Keratinocyte (primary cell): ENCODE measurements at regions not wholly inside any gene's neighbourhood (a gene's known extent, or its start where the extent isn't known, plus 50 kb on each side); places are given as distances from the start of the nearest gene placed in this dataset.

Source experiments
- DNase-seq: peaks from one replicate; pipeline ENCODE4 v3.0.0-alpha.2; 2011; ENCODE audit warnings: low read depth, missing footprints, low spot score
- FAIRE-seq: peaks from 2 replicates; lab custom pipeline; 2011; peaks lifted over from hg19 to GRCh38; lab: Jason Lieb, UNC
- H2AFZ ChIP-seq: 2 replicates; pipeline ENCODE4 v1.6.0; 2012; ENCODE audit warnings: low read length, control low read depth, inconsistent platforms; ENCODE audit not compliant: control insufficient read depth
- H3K27ac ChIP-seq: 2 replicates; pipeline ENCODE4 v1.5.1; 2011; ENCODE audit warnings: low read length; ENCODE audit not compliant: control insufficient read depth, insufficient read depth
- H3K27me3 ChIP-seq: 3 replicates; pipeline ENCODE4 v1.6.0; 2011; ENCODE audit warnings: low read length; ENCODE audit not compliant: control insufficient read depth, insufficient read depth; ENCODE audit errors: extremely low read depth
- H3K36me3 ChIP-seq, 2 experiments: 2 replicates in 1 of 2; 3 replicates in 1 of 2; pipeline ENCODE4 v1.5.1; 2011; ENCODE audit warnings: low read length in 2 of 2, mild to moderate bottlenecking in 1 of 2; ENCODE audit not compliant: control insufficient read depth in 2 of 2, insufficient read depth in 2 of 2; ENCODE audit errors: extremely low read depth in 1 of 2
- H3K4me1 ChIP-seq: 3 replicates; pipeline ENCODE4 v1.5.1; 2011; ENCODE audit warnings: low read length; ENCODE audit not compliant: control insufficient read depth, insufficient read depth; ENCODE audit errors: extremely low read depth
- H3K4me2 ChIP-seq: 3 replicates; pipeline ENCODE4 v1.6.0; 2011; ENCODE audit warnings: low read depth, low read length; ENCODE audit not compliant: control insufficient read depth, insufficient read depth; ENCODE audit errors: extremely low read depth
- H3K4me3 ChIP-seq, 3 experiments: fragments of 200-600 bp in 1 of 3; sonication (generic) in 1 of 3; 2 replicates in 2 of 3; 3 replicates in 1 of 3; pipeline ENCODE4 v1.5.1; 2011 to 2016; ENCODE audit warnings: low read length in 3 of 3, mild to moderate bottlenecking in 3 of 3, control low read depth in 2 of 3, inconsistent platforms in 1 of 3, low read depth in 1 of 3, mixed read lengths in 1 of 3, mixed run types in 1 of 3, moderate library complexity in 1 of 3; ENCODE audit not compliant: control insufficient read depth in 2 of 3, insufficient read depth in 2 of 3; ENCODE audit errors: extremely low read depth in 1 of 3
- H3K79me2 ChIP-seq: 2 replicates; pipeline ENCODE4 v1.6.0; 2012; ENCODE audit warnings: low read length; ENCODE audit not compliant: control insufficient read depth, insufficient read depth
- H3K9ac ChIP-seq: 3 replicates; pipeline ENCODE4 v1.6.0; 2011; ENCODE audit warnings: low read length; ENCODE audit not compliant: control insufficient read depth, insufficient read depth; ENCODE audit errors: extremely low read depth
- H3K9me1 ChIP-seq: 3 replicates; pipeline ENCODE4 v1.6.0; 2011; ENCODE audit warnings: low read length; ENCODE audit not compliant: control insufficient read depth, insufficient read depth; ENCODE audit errors: extremely low read depth
- H3K9me3 ChIP-seq: 2 replicates; pipeline ENCODE4 v1.5.1; 2012; ENCODE audit warnings: low read depth, low read length; ENCODE audit not compliant: control insufficient read depth
- H4K20me1 ChIP-seq: 3 replicates; pipeline ENCODE4 v1.6.0; 2011; ENCODE audit warnings: low read length; ENCODE audit not compliant: control insufficient read depth, insufficient read depth; ENCODE audit errors: extremely low read depth
- EZH2 ChIP-seq: IDR thresholded peaks from one replicate; pipeline ENCODE4 v1.6.1; 2012; ENCODE audit warnings: inconsistent platforms, mild to moderate bottlenecking, low read length, moderate library complexity
- dilution Hi-C: fragments of 300-500 bp; cut with MboI; formaldehyde crosslinking; loops from one replicate; pipeline ENCODE4 v1.7.0; 2020; ENCODE audit warnings: low sequenced_read_pairs; ENCODE audit not compliant: extremely low pct_ligation_motif_present
- TF ChIP-seq, protein P1 (sequence below), 3 experiments: IDR thresholded peaks in 1 of 3; conservative IDR thresholded peaks in 1 of 3; optimal IDR thresholded peaks in 1 of 3; 2 replicates in 2 of 3; 3 replicates in 1 of 3; pipeline versions ENCODE3 to v1.5.1; 2011; ENCODE audit warnings: low read length in 3 of 3, mild to moderate bottlenecking in 3 of 3, moderate library complexity in 2 of 3, control low read depth in 1 of 3, inconsistent platforms in 1 of 3; ENCODE audit not compliant: insufficient read depth in 2 of 3; ENCODE audit errors: extremely low read depth in 1 of 3

DNA sequence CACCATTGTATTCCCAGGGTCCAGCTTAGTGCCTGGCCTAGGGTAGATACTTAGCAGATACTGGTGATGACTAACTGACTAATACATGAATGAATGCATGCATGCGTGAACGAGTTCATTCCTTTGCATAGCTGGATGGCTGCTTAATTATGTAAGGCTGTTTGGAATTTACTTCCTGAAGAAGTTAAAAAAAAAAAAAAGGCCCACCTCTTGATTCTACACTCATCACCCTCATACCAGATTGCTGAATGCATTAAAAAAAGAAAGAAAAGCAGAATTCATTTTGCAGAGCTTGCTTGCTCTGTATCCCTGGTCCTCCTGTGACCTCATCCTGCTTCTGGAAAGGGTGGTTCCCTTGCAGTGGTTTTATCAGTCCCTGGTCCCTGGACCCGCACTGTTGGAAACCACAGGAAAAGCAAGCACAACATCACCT, 277.6 kb upstream of the CFAP20DC start:
- FAIRE-seq = peak; percentile 95
- Histone ChIP-seq H3K9me1 (no peaks in the 10 kb centered on the region), H3K27me3 (no peaks in the 10 kb centered on the region), H3K79me2 (no peaks in the 10 kb centered on the region), H4K20me1 (no peaks in the 10 kb centered on the region), H3K4me2 (peak overlapping the region; percentile 70), H3K27ac (peak overlapping the region; percentile 66), H3K9ac (peak overlapping the region; percentile 19), H3K4me3 (peak overlapping the region in 1 of 3 experiments; percentile 29), H2AFZ (peak overlapping the region; percentile 71), H3K36me3 (no peaks in the 10 kb centered on the region), H3K9me3 (no peaks in the 10 kb centered on the region), H3K4me1 (peaks cover 21% of the 10 kb centered on the region)
- dilution Hi-C loops = no loop called here
- DNase-seq = peak; percentile 81
- TF ChIP-seq, protein P1, sequence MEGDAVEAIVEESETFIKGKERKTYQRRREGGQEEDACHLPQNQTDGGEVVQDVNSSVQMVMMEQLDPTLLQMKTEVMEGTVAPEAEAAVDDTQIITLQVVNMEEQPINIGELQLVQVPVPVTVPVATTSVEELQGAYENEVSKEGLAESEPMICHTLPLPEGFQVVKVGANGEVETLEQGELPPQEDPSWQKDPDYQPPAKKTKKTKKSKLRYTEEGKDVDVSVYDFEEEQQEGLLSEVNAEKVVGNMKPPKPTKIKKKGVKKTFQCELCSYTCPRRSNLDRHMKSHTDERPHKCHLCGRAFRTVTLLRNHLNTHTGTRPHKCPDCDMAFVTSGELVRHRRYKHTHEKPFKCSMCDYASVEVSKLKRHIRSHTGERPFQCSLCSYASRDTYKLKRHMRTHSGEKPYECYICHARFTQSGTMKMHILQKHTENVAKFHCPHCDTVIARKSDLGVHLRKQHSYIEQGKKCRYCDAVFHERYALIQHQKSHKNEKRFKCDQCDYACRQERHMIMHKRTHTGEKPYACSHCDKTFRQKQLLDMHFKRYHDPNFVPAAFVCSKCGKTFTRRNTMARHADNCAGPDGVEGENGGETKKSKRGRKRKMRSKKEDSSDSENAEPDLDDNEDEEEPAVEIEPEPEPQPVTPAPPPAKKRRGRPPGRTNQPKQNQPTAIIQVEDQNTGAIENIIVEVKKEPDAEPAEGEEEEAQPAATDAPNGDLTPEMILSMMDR (optimal IDR thresholded peaks at IDR 0.05 in 1 of 3, IDR thresholded peaks at IDR 0.05 in 1 of 3, conservative IDR thresholded peaks at IDR 0.05 in 1 of 3; ENCODE audit: extremely low read depth in 1 of 3, insufficient read depth in 2 of 3, low read length in 3 of 3) = no peak
- no peak for TF ChIP-seq EZH2

DNA sequence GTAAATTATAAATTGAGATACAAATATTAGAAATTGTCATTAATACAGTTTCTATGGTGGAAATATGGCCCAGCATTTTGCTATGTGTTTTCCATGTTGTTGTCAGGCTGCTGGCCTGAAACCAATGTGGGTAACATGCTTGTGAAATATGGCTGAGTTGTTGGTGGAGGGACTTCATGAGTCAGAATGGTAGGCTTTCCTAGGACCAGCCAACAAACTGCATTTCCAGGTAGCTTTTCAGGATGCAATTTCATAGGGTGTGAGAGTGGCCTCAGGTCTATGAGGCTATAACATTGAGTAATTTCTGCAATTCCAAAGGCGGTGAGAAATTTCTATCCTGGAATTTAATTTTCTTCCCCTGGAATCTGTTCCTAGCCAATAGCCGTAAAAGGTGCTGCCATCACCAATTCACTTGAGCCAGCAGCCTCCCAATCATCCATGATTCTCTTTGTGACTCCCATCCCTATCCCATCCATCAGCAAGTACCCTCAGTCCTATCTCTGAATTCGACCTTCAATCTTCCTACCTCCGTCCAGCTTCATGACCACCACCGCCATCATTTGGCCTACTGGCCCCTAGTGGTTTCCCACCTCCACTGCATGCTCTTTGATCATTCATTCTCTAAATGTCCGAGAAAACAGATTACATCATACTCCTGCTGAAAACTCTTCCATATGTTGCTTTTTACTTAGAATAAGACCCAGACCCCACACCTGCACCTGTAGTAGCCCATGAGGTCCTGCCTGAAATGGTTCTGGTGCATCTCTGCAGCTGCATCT, 276.6 kb upstream of the CFAP20DC start:
- H3K27me3 ChIP-seq = no peaks in the 10 kb centered on the region
- DNase-seq = no peak
- TF ChIP-seq, protein P1 (optimal IDR thresholded peaks at IDR 0.05 in 1 of 3, IDR thresholded peaks at IDR 0.05 in 1 of 3, conservative IDR thresholded peaks at IDR 0.05 in 1 of 3; ENCODE audit: extremely low read depth in 1 of 3, insufficient read depth in 2 of 3, low read length in 3 of 3) = peak; percentile 33 to 45 (median 36)
- TF ChIP-seq EZH2 = no peak
- peak overlapping the region; percentile 70 for H3K4me2 ChIP-seq
- dilution Hi-C loops = no loop called here
- H3K9ac ChIP-seq = no peak overlapping the region
- peak overlapping the region; percentile 66 for H3K27ac ChIP-seq
- H3K4me1 ChIP-seq = peaks cover 21% of the 10 kb centered on the region
- H3K4me3 ChIP-seq = no peak overlapping the region
- no peaks in the 10 kb centered on the region for H3K36me3 ChIP-seq
- no peaks in the 10 kb centered on the region for H4K20me1 ChIP-seq
- no peaks in the 10 kb centered on the region for H3K9me1 ChIP-seq
- H3K9me3 ChIP-seq = no peaks in the 10 kb centered on the region
- peak; percentile 65 for FAIRE-seq
- H2AFZ ChIP-seq = no peak overlapping the region
- H3K79me2 ChIP-seq = no peaks in the 10 kb centered on the region
